Neural crest cell (in vitro differentiated cells): ENCODE measurements at regions not wholly inside any gene's neighbourhood (a gene's known extent, or its start where the extent isn't known, plus 50 kb on each side); places are given as distances from the start of the nearest gene placed in this dataset.

Source experiments
- DNase-seq: peaks from one replicate; pipeline ENCODE4 v3.0.0; 2021; ENCODE audit warnings: low read depth, mixed read lengths, low spot score
- H3K27ac Mint-ChIP-seq: one replicate; pipeline ENCODE4 v1.8.0; 2021; ENCODE audit warnings: mild to moderate bottlenecking, mixed read lengths; ENCODE audit not compliant: unreplicated experiment
- H3K27me3 Mint-ChIP-seq: 2 replicates; pipeline ENCODE4 v1.8.0; 2021; ENCODE audit warnings: low read depth, mild to moderate bottlenecking, mixed read lengths
- H3K36me3 Mint-ChIP-seq: 2 replicates; pipeline ENCODE4 v1.8.0; 2021; ENCODE audit warnings: low read depth, mild to moderate bottlenecking, mixed read lengths
- H3K4me1 Mint-ChIP-seq: 2 replicates; pipeline ENCODE4 v1.8.0; 2021; ENCODE audit warnings: mixed read lengths
- H3K4me3 Mint-ChIP-seq: one replicate; pipeline ENCODE4 v1.8.0; 2021; ENCODE audit warnings: mild to moderate bottlenecking, mixed read lengths
- H3K9me3 Mint-ChIP-seq: 2 replicates; pipeline ENCODE4 v1.8.0; 2021; ENCODE audit warnings: mixed read lengths
- TF ChIP-seq, protein P1 (sequence below): fragments of 200-600 bp; sonication (generic); conservative IDR thresholded peaks from 2 replicates; pipeline ENCODE4 v1.5.0; 2021; ENCODE audit warnings: antibody characterized with exemption, mild to moderate bottlenecking

- TF ChIP-seq, protein P1, sequence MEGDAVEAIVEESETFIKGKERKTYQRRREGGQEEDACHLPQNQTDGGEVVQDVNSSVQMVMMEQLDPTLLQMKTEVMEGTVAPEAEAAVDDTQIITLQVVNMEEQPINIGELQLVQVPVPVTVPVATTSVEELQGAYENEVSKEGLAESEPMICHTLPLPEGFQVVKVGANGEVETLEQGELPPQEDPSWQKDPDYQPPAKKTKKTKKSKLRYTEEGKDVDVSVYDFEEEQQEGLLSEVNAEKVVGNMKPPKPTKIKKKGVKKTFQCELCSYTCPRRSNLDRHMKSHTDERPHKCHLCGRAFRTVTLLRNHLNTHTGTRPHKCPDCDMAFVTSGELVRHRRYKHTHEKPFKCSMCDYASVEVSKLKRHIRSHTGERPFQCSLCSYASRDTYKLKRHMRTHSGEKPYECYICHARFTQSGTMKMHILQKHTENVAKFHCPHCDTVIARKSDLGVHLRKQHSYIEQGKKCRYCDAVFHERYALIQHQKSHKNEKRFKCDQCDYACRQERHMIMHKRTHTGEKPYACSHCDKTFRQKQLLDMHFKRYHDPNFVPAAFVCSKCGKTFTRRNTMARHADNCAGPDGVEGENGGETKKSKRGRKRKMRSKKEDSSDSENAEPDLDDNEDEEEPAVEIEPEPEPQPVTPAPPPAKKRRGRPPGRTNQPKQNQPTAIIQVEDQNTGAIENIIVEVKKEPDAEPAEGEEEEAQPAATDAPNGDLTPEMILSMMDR: no peak
- no peaks in the 10 kb centered on the region for H3K36me3 Mint-ChIP-seq
Observed at GRCh38 chr1:170863621-170864020, 71.7 kb upstream of the MROH9 start.

DNA sequence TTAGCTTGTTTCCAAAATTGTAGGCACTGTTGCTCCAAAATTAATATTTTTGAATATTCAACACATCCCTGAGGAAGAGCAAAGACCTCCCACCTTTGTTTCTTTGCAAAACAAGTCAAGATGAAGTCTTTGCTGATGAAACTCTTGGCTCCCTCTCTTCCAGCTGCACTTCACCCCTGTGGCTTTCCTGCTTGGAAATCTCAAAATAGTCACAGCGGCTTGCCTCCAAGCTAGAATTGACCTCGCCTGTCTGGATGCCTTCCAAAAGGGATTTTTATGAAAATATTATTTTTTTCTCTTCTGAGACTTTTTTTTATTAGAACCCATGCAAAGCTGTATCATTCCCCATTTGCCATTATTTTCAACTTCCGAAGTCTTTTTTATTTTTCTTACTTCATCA is 71.1 kb upstream of the MROH9 start:
- DNase-seq: no peak
- Mint-ChIP-seq H3K9me3 (no peaks in the 10 kb centered on the region), H3K27ac (no peak overlapping the region), H3K36me3 (no peaks in the 10 kb centered on the region), H3K4me1 (peaks cover 21% of the 10 kb centered on the region), H3K4me3 (no peak overlapping the region), H3K27me3 (no peaks in the 10 kb centered on the region)
- TF ChIP-seq, protein P1: no peak

More at GRCh38 chr1:170863621-170864020, 71.7 kb upstream of the MROH9 start:
- H3K4me1 Mint-ChIP-seq: peaks cover 19% of the 10 kb centered on the region
- H3K4me3 Mint-ChIP-seq: no peak overlapping the region
- DNase-seq: no peak
- no peaks in the 10 kb centered on the region for H3K9me3 Mint-ChIP-seq
- no peaks in the 10 kb centered on the region for H3K27me3 Mint-ChIP-seq
- H3K27ac Mint-ChIP-seq: no peak overlapping the region

DNA sequence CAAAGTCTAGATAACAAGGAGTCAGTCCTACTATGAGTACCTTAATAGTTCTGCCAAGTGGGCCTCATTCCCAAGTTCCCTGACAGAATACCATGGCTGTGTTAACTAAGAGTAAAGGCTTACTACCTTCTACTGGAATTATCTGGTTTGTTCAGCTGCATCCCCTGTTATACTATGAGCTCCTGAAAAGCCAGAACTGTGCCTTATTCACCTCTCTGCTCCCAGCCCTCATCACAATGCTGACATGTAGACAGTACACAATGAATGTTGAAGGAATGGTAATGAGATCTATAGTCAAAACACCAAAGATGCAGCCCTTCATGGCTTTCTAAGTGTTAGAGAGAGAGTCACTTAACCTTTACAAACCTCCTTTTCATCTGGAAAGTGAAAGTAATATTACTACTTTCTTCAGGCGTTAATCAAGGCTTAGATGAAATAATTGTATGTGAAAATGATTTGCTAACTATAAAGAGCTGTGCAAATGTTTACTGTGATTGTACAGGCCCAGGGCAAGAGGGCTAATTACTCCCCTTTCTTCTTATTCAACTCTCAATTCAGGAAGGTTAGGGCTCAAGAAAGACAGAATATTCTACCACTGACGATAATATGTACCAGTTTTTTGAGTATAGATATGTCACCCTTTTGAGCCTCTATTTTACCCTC is 70.3 kb upstream of the MROH9 start:
- no peak for DNase-seq
- Mint-ChIP-seq H3K4me1 (peaks cover 21% of the 10 kb centered on the region), H3K4me3 (no peak overlapping the region), H3K9me3 (no peaks in the 10 kb centered on the region), H3K36me3 (no peaks in the 10 kb centered on the region), H3K27ac (no peak overlapping the region), H3K27me3 (no peaks in the 10 kb centered on the region)
- TF ChIP-seq, protein P1: no peak

DNA sequence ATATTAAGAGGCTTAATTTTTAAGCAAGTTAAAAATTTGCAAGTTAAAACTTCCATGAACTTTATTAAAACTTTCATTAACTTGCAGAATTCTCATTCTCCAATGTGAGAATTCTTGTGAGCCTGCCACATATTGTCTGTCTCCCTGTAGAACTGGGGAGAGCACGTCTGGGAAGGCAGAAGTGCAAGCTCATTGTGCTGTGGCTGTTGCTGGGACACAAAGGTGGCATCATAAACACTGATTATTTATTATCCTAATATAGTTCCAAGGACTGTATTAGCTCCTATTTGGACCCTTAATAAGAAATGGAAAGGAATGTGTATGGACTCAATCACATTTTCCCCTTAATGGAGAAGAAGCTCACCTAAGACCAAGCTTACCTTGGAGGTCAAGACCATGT is 68.7 kb upstream of the MROH9 start:
- Mint-ChIP-seq H3K27me3 (no peaks in the 10 kb centered on the region), H3K4me1 (peaks cover 22% of the 10 kb centered on the region), H3K4me3 (no peak overlapping the region), H3K9me3 (no peaks in the 10 kb centered on the region), H3K36me3 (no peaks in the 10 kb centered on the region), H3K27ac (no peak overlapping the region)
- no peak for DNase-seq
- TF ChIP-seq, protein P1: no peak

- Mint-ChIP-seq H3K27ac (peak overlapping the region; percentile 12), H3K27me3 (no peaks in the 10 kb centered on the region), H3K36me3 (no peaks in the 10 kb centered on the region), H3K4me1 (peaks cover 39% of the 10 kb centered on the region), H3K9me3 (no peaks in the 10 kb centered on the region), H3K4me3 (no peak overlapping the region)
- DNase-seq: no peak
- TF ChIP-seq, protein P1: no peak
Observed at GRCh38 chr1:170871868-170872267, 63.5 kb upstream of the MROH9 start.
